Progenitor cell of endocrine pancreas (in vitro differentiated cells): ENCODE measurements at regions not wholly inside any gene's neighbourhood (a gene's known extent, or its start where the extent isn't known, plus 50 kb on each side); places are given as distances from the start of the nearest gene placed in this dataset.
"Not testable (repeated sequence)": the region's sequence is repeated elsewhere in the genome, so short reads cannot be mapped to it uniquely, and the experiment has no call there.

Source experiments
- DNase-seq: peaks from one replicate; pipeline ENCODE4 v3.0.0; 2021; ENCODE audit warnings: low spot score; ENCODE audit not compliant: unreplicated experiment
- H3K27ac Mint-ChIP-seq: 2 replicates; pipeline ENCODE4 v1.8.0; 2021; ENCODE audit warnings: mild to moderate bottlenecking, moderate library complexity, mixed read lengths
- H3K27me3 Mint-ChIP-seq: 2 replicates; pipeline ENCODE4 v1.8.0; 2021; ENCODE audit warnings: mixed read lengths
- H3K36me3 Mint-ChIP-seq: 2 replicates; pipeline ENCODE4 v1.8.0; 2022; ENCODE audit warnings: mixed read lengths; ENCODE audit not compliant: insufficient read depth
- H3K4me1 Mint-ChIP-seq: 2 replicates; pipeline ENCODE4 v1.8.0; 2021; ENCODE audit warnings: low read depth, mixed read lengths
- H3K4me3 Mint-ChIP-seq: 2 replicates; pipeline ENCODE4 v1.8.0; 2021; ENCODE audit warnings: low read depth, mild to moderate bottlenecking, moderate library complexity, mixed read lengths
- H3K9me3 Mint-ChIP-seq: 2 replicates; pipeline ENCODE4 v1.8.0; 2021; ENCODE audit warnings: low read depth, mixed read lengths
- TF ChIP-seq, protein P1 (sequence below): fragments of 200-600 bp; sonication (generic); IDR thresholded peaks from one replicate; pipeline ENCODE4 v1.5.0; 2021; ENCODE audit warnings: antibody characterized with exemption, mild to moderate bottlenecking; ENCODE audit not compliant: unreplicated experiment

DNA sequence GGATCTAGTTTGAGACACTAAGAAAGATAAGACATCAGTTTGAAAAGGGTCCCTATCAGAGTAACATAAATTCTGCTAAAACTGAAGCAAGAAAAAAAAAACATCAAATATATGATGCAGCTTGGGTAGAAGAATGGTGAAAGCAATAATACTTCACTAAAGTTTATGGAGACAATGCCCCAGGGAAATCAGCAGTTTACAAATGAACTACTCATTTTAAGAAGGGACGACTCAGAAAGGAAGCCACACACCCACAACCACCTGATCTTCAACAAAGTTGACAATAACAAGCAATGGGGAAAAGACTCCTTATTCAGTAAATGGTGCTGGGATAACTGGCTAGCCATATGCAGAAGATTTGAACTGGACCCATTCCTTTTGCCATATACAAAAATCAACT lies 143.5 kb downstream of the TPBG start:
- no peaks in the 10 kb centered on the region for H3K4me1 Mint-ChIP-seq
- H3K9me3 Mint-ChIP-seq: peaks cover 10% of the 10 kb centered on the region
- TF ChIP-seq, protein P1, sequence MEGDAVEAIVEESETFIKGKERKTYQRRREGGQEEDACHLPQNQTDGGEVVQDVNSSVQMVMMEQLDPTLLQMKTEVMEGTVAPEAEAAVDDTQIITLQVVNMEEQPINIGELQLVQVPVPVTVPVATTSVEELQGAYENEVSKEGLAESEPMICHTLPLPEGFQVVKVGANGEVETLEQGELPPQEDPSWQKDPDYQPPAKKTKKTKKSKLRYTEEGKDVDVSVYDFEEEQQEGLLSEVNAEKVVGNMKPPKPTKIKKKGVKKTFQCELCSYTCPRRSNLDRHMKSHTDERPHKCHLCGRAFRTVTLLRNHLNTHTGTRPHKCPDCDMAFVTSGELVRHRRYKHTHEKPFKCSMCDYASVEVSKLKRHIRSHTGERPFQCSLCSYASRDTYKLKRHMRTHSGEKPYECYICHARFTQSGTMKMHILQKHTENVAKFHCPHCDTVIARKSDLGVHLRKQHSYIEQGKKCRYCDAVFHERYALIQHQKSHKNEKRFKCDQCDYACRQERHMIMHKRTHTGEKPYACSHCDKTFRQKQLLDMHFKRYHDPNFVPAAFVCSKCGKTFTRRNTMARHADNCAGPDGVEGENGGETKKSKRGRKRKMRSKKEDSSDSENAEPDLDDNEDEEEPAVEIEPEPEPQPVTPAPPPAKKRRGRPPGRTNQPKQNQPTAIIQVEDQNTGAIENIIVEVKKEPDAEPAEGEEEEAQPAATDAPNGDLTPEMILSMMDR: no peak
- no peak overlapping the region for H3K4me3 Mint-ChIP-seq
- H3K27ac Mint-ChIP-seq: no peak overlapping the region
- no peaks in the 10 kb centered on the region for H3K36me3 Mint-ChIP-seq
- H3K27me3 Mint-ChIP-seq: no peaks in the 10 kb centered on the region
- DNase-seq: no peak

DNA sequence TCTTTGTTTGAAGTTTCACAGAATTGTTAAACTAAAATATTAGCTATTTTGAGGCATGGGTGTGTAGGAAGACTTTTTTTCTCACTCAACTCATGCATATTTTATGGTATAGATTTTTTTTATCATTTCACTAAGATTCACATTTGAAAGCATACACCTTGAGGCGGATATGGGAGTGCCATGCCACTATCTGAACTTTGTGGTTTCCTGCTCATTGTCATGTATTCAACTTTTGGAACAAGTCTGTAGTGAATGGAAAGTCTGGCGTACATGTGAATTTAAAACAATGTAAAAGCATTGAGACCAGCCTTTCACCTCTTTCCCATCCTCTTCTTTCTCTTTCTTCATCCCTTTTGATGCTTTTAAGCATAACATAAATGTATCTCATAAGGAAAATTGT lies 147.9 kb downstream of the TPBG start:
- H3K9me3 Mint-ChIP-seq: peaks cover 27% of the 10 kb centered on the region

DNA sequence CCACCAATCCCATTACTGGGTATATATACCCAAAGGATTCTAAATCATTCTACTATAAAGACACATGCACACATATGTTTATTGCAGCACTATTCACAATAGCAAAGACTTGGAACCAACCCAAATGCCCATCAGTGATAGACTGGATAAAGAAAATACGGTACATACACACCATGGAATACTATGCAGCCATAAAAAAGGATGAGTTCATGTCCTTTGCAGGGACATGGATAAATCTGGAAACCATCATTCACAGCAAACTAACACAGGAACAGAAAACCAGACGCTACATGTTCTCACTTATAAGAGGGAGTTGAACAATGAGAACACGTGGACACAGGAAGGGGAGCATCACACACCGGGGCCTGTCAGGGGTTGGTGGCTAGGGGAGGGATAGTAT lies 154.3 kb downstream of the TPBG start:
- not testable (repeated sequence) for H3K36me3 Mint-ChIP-seq, H3K4me3 Mint-ChIP-seq
- peaks cover 37% of the 10 kb centered on the region for H3K9me3 Mint-ChIP-seq

More for the DNA sequence above, 147.9 kb downstream of the TPBG start:
- Mint-ChIP-seq H3K27me3 (no peaks in the 10 kb centered on the region), H3K4me3 (no peak overlapping the region), H3K4me1 (no peaks in the 10 kb centered on the region), H3K27ac (no peak overlapping the region), H3K36me3 (peaks cover 3% of the 10 kb centered on the region)
- no peak for DNase-seq
- TF ChIP-seq, protein P1: no peak

DNA sequence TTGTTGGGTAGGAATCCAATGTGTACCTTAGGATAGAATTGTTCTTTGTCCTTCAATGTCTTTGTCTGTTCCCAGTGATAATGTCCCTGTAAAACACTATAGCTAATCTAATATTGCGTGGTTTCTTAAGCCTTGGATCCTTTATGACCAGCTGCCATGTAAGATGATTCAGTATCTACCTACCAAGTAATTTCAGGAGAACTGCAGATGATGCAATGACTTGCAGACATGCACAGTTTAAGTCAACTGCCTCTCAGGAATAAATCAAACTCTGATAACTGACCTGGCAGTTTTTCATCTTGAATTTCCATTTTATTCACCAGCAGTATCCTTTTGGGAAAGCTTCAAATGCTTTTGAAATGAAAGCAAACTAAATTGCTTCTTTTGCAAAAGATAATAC lies 157.8 kb downstream of the TPBG start:
- DNase-seq: no peak
- H3K27me3 Mint-ChIP-seq: no peaks in the 10 kb centered on the region
- peaks cover 12% of the 10 kb centered on the region for H3K9me3 Mint-ChIP-seq
- TF ChIP-seq, protein P1: no peak
- no peak overlapping the region for H3K4me3 Mint-ChIP-seq
- H3K27ac Mint-ChIP-seq: no peak overlapping the region
- H3K36me3 Mint-ChIP-seq: no peaks in the 10 kb centered on the region
- peaks cover 2% of the 10 kb centered on the region for H3K4me1 Mint-ChIP-seq

More for the DNA sequence above, 154.3 kb downstream of the TPBG start:
- H3K27me3 Mint-ChIP-seq, DNase-seq, H3K27ac Mint-ChIP-seq, H3K4me1 Mint-ChIP-seq: not testable (repeated sequence)

DNA sequence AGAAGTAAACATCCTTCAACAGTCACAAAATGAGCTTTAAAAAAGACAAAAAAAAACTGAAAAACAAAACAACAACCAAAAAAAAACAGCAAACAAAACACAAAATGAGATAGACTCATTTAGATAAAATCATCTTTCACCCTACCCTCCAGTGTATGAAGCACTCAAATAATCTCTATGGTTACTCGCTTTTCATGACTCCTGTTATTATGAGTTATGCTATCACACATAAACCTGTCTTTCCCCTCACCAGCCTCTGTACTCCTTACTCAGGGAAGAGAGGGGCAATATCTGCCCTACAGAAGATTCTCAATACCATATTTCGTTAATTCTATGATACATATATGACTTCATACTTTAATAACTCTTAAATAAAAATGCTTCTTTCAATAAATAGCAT lies 158.2 kb downstream of the TPBG start:
- TF ChIP-seq, protein P1: no peak
- Mint-ChIP-seq H3K9me3 (peaks cover 9% of the 10 kb centered on the region), H3K36me3 (no peaks in the 10 kb centered on the region), H3K4me1 (peaks cover 2% of the 10 kb centered on the region), H3K27me3 (no peaks in the 10 kb centered on the region), H3K4me3 (no peak overlapping the region), H3K27ac (no peak overlapping the region)
- DNase-seq: no peak

DNA sequence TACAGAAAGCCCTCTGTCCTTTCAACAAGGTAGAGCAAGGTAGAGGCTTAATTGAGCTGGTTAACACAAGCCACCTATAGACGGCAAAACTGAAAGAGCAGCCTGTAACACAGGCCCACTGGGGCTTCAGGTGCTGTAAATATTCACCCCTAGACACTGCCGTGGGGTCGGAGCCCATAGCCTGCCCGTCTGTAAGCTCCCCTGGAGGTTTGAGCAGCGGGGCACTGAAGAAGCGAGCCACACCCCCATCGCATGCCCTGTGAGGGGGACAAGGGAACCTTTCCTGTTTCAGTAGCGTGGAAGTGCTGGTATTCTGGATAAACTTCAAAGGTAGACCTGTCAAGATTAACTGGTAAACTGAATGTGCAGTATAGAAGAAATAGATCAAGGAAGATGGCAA lies 160.4 kb downstream of the TPBG start:
- TF ChIP-seq, protein P1: no peak
- Mint-ChIP-seq H3K4me3 (no peak overlapping the region), H3K4me1 (peaks cover 2% of the 10 kb centered on the region), H3K9me3 (peaks cover 3% of the 10 kb centered on the region), H3K27ac (no peak overlapping the region), H3K27me3 (no peaks in the 10 kb centered on the region), H3K36me3 (no peaks in the 10 kb centered on the region)
- no peak for DNase-seq
